SH-SY5Y (cell line): ENCODE measurements at regions not wholly inside any gene's neighbourhood (a gene's known extent, or its start where the extent isn't known, plus 50 kb on each side); places are given as distances from the start of the nearest gene placed in this dataset.

ENCODE experiments used
- GATA2 ChIP-seq: IDR thresholded peaks from 2 replicates; pipeline ENCODE4 v1.6.1; 2011; ENCODE audit warnings: mild to moderate bottlenecking, low read depth, low read length
- GATA3 ChIP-seq: IDR thresholded peaks from 2 replicates; pipeline ENCODE4 v1.6.1; 2011; ENCODE audit warnings: low read depth, mild to moderate bottlenecking, low read length, moderate library complexity

DNA sequence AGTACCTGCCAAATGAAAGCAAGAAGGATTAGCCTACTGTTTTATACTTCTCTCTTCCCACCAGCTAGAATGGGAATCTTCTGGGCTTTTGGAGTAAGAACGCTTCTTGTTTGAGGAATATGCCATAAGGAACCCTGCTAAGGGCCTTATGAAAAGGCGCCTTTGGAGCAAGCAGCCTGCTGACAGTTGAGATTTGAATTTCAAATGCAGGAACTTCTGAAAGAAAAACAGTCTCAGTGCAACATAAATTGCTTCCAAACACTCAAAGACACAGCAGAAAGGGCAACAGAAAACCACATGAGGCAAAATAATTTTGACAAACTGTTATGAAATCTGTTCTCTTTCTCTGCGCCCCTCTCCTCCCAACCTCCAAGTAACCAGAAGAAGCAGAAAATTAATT is 149.4 kb upstream of the B3GAT2 start:
- TF ChIP-seq GATA2 = no peak
- TF ChIP-seq GATA3 = no peak
